GM18907 (cell line): ENCODE measurements at regions not wholly inside any gene's neighbourhood (a gene's known extent, or its start where the extent isn't known, plus 50 kb on each side); places are given as distances from the start of the nearest gene placed in this dataset.
A peak's percentile ranks its signal among the peaks of the same experiment; 100 is the strongest.
"Not testable (repeated sequence)": the region's sequence is repeated elsewhere in the genome, so short reads cannot be mapped to it uniquely, and the experiment has no call there.

Source experiments
- ATAC-seq: cut with Tn5 transposase; IDR thresholded peaks from one replicate; pipeline ENCODE4 v1.9.1; 2021; ENCODE audit warnings: mild to moderate bottlenecking, moderate library complexity; ENCODE audit not compliant: unreplicated experiment

GRCh38 chrX:13428053-13428786 lies 108.4 kb upstream of the ATXN3L start:
- no peak for ATAC-seq

DNA sequence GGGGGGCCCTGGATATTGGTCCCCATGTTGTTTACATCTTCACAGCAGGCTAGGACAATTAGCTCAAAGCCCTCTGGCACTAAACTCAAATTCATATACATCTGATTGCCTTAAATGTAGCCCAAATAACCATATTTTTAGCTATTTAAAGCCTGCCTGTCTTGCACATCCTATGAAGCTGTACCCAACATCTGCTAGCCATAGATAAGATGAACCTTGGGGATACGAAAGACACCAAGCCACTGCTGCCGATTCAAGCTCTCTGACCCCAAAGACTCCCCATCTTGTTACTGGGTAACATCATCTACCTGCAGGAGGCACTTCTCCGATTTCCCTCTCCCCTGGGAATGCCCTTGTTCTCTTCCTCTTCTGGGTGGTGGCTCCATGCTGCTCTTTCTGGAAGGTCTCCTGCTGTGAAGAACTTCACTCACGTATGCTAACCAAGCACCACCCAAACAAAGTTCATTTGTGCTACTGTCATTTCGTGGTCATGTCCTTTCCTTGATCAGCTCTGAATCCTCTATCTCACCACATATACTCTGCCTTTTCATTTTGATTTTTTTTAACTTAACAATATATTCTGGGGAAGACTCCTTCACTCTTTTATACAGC lies 107.7 kb upstream of the ATXN3L start:
- no peak for ATAC-seq

DNA sequence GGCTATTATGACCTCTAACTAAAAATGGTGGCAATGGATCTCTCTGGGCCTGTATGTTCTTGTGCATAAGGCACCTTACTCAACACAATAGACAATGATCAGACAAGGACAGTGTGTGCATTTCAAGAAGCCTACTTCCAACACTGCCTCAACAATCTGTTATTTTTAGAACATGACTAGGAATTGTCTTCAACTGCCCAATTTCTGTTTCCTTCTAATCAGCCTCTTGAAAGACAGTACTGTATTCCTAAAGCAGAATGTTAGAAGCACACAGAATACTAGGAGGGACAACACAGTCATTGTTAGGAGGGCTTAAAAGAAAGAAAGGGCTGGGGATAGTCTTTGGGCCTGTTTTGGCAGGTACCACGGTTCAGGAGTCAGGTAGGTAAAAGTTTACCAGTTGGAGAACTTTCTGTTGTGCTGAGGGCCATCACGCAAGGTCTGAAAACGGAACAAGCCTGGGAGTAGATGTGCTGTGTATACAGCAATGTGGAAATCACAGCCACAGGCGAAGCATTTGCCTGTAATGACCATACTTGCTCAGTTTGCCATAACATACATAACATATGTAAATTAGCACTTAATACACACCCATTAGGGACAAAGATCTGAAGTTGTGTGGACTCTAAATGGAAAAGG lies 100.8 kb upstream of the ATXN3L start:
- ATAC-seq, result no peak

DNA sequence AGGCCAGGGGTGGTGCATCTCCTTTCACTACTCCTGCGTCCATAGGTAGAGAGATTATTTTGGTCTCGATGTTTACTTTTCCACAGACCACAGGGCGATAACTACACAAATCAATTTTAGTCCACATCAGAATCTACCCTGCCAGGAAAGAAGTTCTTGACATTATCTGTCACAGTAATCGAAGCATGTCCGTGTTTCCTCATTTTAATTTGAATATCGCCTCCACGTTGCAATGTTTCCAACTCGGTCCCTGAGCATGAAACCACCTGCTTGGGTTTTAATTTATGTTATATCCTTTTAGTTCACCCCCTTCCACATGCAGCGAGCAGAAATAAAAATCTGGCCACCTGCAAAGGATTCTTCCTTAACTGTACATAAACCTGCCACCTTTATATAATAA lies 100.1 kb upstream of the ATXN3L start:
- ATAC-seq, result no peak

DNA sequence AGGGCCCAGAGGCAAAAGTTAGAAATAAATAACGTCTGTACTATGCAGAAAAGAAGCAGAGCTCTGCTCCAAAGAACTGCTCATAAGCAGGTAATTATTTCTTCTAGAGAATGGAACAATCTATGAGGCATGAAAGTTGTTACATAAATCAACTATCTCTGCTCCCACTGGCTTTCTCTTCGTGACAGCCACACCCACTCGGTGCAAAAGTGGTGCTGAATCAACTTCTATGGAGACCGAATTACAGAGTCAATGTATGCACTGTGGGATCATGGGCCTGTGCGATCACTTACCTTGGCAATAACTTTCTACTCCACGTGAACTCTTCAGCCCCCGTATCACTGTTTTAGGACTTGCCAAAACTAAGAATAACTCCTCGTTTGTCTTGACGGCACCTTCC lies 99.4 kb upstream of the ATXN3L start:
- ATAC-seq, result no peak

- no peak for ATAC-seq
Measured at GRCh38 chrX:13418126-13419097, 98.6 kb upstream of the ATXN3L start.

DNA sequence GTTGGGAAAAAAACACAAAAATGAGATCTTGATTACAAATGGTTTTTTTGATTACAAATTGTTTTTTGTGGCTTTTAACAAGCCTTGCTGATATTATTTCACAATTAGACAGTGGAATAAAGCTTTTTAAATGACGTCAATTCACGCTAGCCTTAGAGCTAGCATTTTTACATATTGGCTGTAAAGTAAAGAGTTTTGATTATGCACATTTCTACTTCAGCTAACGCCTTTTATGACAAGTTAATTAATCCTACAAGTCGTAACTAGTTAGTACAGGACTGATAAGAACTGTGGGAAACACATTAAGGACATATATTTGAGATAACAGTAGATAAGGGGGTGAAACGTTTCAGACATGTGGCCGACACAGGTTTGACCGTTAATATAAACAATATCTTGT lies 95.7 kb upstream of the ATXN3L start:
- ATAC-seq, result no peak

DNA sequence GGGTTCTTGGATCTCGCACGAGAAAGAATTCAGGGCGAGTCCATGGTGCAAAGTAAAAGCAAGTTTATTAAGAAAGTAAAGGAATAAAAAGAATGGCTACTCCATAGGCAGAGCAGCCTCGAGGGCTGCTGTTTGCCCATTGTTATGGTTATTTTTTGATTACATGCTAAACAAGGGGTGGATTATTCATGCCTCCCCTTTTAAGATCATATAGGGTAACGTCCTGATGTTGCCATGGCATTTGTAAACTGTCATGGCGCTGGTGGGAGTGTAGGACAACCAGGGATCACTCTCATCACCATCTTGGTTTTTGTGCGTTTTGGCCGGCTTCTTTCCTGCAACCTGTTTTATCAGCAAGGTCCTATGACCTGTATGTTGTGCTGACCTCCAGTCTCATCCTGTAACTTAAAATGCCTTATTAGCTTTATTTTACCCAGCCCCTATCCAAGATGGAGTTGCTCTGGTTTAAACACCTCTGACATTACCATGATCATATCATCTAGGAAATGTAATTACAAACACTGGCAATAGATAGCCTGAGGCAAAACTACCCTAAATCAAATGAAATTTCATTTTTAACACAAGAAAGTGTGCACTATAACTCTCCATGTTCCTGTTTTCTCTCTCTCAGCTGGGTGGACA lies 94.3 kb upstream of the ATXN3L start:
- no peak for ATAC-seq

DNA sequence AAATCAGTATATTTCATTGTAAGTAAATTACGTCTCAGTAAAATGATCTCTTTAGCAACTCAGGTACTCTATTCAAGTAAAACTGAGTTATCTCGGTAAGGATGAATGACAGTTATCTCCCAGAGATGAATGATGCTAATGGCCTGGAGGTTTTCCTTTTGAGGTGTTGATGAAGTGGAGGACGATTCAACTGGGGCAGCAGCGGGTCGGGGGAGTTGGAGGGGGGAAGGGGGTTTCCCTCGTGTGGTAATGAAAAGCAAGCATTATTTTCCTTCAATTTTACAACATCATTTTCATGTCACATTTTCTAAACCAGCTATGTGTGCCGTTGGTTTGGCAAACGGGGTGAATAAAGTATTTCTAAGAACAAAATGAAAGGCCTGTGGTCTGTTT lies 92.4 kb upstream of the ATXN3L start:
- no peak for ATAC-seq

- ATAC-seq, result no peak
Measured at GRCh38 chrX:13411496-13412207, 91.8 kb upstream of the ATXN3L start.

DNA sequence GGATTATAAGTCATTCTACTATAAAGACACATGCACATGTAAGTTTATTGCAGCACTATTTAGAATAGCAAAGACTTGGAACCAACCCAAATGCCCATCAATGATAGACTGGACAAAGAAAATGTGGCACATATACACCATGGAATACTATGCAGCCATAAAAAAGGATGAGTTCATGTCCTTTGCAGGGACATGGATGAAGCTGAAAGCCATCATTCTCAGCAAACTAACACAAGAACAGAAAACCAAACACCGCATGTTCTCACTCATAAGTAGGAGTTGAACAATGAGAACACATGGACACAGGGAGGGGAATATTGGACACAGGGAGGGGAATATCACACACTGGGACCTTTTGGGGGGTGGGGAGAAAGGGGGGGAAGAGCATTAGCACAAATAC lies 88.7 kb upstream of the ATXN3L start:
- not testable (repeated sequence) for ATAC-seq

DNA sequence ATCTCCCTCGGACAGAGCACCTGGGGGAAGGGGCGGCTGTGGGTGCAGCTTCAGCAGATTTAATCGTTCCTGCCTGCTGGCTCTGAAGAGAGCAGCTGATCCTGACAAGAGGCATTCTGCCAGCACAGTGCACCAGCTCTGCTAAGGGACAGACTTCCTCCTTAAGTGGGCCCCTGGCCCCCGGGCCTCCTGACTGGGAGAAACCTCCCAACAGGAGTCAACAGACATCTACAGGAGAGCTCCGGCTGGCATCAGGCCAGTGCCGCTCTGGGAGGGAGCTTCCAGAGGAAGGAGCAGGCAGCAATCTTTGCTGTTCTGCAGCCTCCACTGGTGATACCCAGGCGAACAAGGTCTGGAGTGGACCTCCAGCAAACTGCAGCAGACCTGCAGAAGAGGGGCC lies 84.9 kb upstream of the ATXN3L start:
- ATAC-seq, result not testable (repeated sequence)

DNA sequence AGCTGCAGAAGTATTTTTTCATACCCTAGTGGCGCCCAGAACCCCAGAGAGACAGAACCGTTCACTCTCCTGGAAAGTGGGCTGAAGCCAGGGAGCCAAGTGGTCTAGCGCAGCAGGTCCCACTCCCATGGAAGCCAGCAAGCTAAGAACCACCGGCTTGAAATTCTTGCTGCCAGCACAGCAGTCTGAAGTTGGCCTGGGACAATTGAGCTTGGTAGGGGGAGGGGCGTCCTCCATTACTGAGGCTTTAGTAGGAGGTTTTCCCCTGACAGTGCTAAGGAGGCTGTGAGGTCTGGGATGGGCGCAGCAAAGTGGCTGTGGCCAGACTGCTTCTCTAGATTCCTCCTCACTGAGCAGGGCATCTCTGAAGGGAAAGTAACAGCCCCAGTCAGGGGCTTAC lies 84.5 kb upstream of the ATXN3L start:
- ATAC-seq, result no peak

- ATAC-seq, result peak; percentile 69
Measured at GRCh38 chrX:13401724-13402123, 81.9 kb upstream of the ATXN3L start.

DNA sequence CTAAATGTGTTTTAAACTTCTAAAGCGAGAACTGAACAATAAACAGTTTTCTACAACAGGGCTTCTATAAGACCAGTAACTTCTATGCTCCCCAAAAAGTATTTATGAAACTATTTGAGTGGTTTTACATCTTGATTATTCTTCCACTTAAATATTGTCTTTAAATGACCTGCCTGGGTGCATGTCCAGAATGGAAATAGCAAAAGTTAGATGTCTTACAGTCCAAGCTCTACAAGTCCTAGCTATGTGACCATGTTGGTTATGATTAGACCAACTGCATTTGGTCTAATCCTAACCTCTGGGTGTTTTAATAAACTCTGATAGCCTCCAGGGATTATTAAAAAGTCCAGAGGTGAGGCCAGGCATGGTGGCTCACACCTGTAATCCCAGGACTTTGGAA lies 79.0 kb upstream of the ATXN3L start:
- no peak for ATAC-seq

- ATAC-seq, result no peak
Measured at GRCh38 chrX:13397878-13398818, 78.3 kb upstream of the ATXN3L start.

DNA sequence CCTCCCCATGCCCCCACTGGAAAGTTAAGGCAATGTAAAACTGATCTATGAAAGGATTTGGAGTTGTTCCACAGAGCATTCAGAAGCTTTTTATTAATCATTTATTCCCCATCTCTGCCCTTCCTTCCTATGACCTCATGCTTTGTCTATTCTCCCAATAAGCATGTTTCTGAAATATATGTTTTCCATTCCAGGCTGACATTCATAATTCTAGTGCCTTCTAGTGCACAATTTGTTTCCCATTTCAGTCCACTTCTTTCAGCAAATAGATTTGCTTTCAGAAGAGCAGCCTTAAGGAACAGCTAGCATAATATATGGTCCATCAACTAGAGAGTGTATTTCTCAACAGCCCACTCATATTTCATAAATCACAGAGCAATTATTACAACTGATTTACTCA lies 77.1 kb upstream of the ATXN3L start:
- ATAC-seq, result no peak

DNA sequence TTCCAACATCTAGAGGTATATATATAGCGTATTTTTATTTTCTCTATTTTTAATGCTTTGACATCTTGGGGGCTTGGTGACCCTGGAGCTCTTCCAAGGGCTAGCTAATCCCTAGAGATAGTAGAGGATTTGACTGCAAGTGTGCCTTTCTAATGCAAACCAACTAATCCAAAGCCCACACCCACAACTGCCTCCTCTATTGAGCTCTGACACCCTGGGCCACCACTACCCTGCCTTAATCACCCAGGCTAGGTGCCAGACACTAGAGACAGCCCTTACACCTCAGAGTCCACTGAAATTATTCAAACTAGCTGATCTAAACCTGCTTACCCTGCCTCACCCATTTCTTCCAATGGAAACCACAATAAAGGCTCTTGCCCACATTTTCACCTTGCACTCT lies 69.6 kb upstream of the ATXN3L start:
- no peak for ATAC-seq
